Activated CD4-positive, alpha-beta T cell treated with anti-CD3 and anti-CD28 coated beads, Interleukin-10, Interleukin-2, amounts not matched to agents 100 ng/mL and 50 ng/mL, durations not matched to agents 16 hours and 8 hours (primary cell): ENCODE measurements at regions not wholly inside any gene's neighbourhood (a gene's known extent, or its start where the extent isn't known, plus 50 kb on each side); places are given as distances from the start of the nearest gene placed in this dataset.

Source experiments
- DNase-seq: peaks from one replicate; pipeline ENCODE4 v3.0.0-alpha.2; 2020

DNA sequence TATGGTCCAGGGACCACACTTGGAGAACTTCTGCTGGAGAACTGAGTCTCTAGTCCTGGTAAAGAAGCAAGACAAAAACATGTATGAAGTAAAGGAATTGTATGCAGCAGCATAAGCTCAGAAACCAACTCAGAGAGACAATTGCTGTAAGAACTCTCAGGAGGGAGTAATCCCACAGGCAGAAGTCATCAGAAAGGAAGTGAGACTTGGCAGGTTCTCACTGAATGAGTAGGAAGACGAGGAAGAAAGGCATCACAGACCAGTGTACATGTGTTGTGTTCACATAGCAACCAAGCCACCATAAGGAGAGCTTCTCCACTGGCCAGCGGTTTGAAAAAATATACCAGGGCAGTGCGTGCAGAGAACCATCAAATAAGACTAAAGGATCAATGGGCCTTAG, 57.9 kb upstream of the FST start:
- no peak for DNase-seq

DNA sequence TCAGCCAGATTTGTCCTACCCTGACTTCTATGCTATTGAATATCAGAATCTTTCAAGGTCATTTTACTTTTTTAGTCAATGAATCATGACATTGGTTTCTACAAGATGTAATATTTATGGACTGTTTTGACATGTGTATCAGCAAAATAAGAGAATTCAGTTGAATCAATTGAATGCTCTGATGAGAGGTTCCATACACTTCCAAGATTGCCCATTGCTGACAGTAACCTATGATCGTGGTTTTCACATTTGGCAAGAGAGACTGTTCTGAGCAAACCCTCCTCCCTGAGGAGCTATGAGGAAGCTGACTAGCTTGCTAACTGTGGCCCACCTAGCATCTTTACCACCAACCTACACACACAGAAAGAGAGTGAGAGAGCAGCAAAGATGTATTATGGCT, 56.7 kb upstream of the FST start:
- DNase-seq: no peak

DNA sequence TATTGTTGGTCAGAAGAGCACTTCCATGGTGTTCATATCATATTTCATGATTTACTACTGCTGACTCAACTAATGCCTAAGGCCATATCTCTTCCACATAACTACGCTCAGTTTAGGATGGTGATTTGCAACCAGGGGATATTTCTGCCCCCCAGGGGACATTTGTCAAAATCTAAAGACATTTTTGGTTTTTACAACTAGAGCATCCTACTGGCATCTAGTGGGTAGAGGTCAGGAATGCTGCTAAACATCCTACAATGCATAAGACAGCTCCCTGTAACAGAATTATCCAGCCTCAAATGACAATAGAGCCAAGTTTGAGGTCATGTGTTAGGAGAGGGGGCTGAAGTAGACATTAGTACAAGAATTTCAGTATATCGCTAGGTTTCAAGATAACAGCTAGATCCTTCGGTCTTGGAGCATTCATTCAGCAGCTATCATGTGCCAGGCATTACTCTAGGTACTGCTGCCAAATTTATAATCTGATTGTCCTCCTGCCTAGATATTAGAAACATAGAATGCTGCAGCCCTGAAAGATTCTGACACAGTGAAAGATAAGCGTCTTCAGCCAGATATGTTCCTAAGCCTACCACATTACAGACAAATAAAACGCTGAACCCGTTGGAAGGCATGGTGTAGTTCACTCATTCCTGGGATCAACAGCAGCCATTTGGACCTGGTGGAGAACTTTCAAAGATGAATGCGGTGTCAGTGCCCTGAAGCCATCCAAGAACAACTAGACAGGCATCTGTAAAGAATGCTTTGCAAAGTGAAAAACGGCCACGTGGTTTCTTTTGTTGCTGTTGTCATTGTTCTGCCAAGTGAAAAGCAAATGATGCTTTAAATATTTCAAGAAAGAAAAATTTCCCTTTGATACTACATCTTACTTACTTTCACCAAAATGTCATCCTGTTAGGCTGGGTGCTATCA, 55.5 kb upstream of the FST start:
- no peak for DNase-seq

DNA sequence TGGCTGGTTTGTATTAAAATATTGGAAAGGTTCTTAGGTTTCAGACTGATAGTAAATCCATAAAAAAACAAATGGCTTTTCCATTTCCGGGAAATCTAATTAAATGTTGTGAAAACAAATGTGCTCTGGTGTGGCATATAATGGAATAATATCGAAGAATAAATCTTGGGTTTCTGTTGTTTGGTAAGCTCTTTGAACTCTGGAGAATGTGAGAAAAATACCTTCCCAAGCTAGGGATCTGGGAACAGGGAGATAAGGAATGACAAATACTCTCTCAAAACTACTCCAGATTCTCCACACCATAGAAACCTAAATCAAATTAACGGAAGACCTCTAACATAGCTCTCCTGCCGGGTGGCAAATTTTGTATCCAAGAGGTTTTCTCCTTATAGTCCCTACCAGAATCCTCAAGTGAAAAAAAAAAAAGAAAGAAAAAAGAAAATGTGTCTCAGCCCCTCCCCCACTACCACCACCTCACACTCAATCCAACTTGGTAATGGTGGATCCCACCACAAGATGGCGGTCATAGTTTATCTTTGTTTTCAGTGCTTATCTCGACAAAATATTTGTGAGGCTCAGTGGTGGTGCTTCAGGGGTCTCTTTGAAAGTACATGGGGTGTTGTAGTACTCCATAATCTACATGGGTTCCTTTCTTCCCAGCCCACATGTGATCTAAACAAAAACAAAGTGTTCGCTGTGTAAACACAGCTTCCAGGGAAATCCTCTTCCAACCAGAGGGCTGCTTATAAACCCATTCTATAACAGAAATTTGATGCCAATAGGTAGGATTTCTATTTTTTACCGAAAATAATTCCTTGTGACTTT, 54.5 kb upstream of the FST start:
- DNase-seq: peak; percentile 17

DNA sequence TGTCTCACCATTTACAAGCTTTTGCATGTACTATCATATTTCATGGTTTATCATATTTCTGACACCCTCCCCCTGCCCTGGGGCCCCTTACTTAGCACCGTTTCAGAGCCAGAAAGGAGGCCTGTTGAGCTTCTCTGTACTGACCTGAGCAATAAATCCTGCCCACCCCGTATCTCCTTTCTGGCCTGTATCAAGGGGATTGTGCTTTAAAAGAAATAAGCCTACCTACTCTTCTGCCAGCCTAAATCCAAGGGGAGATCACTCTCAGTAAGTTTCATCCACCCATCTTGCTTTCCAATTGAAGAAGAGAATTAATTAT, 54.0 kb upstream of the FST start:
- no peak for DNase-seq

DNA sequence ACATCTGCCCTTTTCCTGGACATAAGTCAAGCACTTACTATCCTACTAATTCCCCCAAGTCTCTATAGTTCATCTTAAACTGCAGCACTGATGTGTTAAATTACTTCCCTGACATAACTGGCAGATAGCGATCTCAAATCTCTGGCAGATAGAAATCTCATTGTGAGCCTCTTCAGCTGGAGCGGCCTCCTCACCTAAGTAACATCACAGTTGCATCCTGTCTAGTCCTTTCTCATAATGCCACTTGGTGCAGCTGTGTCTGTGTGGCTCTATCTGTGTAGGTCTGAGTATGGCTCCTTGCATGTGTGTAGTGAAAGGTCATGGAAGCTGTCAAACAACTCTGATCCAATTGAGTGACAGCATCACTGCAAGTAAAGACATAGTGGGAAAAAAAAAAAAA, 53.6 kb upstream of the FST start:
- DNase-seq: no peak

DNA sequence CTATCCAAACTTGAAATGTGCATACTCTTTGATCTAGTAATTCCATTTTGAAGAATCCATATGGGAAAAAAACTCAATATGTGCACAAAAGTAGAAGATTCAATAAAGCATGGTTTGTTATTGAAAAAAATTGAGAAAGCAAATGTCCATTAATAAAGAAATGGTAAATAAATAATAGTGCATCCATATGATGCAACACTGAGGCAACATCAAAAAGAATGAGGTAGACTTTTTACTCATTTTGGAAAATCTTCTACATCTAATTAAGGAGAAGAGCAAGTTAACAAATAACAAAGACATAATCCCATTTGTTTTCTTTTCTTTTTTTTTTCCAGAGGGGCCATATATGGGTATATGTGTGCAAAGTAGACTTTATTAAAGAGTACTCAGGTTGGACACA, 52.5 kb upstream of the FST start:
- no peak for DNase-seq

DNA sequence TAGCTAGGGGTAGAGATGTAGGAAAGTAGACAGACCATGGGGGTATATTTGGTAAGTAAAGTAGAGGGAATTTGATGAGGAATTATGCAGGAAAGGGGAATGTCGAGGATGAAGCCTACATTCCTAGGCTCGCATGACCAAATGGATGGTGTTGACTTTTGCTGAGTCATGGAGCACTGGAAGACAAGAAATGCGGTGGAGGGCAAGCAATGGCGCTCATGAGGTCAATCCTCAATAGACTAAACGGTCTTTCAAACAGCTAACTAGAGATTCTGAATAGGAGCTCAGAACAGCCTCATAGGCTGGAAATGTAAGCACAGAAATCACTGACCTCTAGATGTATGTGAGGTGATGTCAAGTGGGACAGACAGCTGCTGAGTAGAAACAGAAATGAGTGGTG, 50.7 kb upstream of the FST start:
- no peak for DNase-seq

DNA sequence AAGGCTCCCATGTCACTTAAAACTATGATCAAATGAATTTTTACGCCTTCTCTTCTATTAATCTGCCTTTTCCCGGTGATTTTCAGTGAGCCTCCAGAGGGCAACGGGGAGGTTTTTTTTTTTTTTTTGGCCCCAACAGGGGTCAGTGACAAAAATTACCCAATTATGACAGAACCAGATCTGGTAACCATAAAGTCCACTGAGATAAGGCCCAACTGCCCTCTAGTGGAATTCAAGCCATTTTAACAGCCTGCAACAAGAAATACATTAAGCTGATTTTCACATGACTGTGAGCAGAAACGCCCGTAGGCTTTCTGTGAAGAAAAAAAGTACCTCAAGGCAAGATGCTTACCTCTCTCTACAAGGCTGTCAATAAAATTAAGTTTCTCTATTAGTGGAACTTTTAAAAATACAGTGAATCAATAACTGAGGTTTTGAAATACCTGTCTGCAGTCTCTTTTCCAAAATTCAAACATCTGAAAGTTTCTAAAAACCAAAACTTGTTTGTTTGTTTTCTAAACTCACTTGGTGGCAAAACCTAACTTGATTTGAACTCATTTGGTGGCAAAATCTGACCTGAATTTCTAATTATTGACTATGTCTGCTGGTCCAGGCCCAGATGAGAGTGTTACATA, 49.7 kb upstream of the FST start:
- DNase-seq: no peak
